Liver (tissue), 8 donors: ENCODE measurements at regions not wholly inside any gene's neighbourhood (a gene's known extent, or its start where the extent isn't known, plus 50 kb on each side); places are given as distances from the start of the nearest gene placed in this dataset.

ENCODE experiments used
- DNase-seq: peaks from one replicate; pipeline ENCODE4 v3.0.0-alpha.2; 2017; ENCODE audit warnings: low spot score
- H3K27ac ChIP-seq, 2 donors: one replicate each; pipeline ENCODE4 v1.7.0; 2013; ENCODE audit warnings: inconsistent platforms in 2 of 2, low read length in 2 of 2, control low read depth in 1 of 2, low read depth in 1 of 2, mild to moderate bottlenecking in 1 of 2
- H3K27me3 ChIP-seq, 4 donors: one replicate each; pipeline versions ENCODE4 v1.6.1 to v1.7.0; 2013; ENCODE audit warnings: low read length in 3 of 4, inconsistent platforms in 1 of 4, mild to moderate bottlenecking in 1 of 4, moderate library complexity in 1 of 4; ENCODE audit not compliant: control insufficient read depth in 4 of 4, insufficient read depth in 4 of 4
- H3K36me3 ChIP-seq, 4 donors: one replicate each; pipeline versions ENCODE4 v1.6.1 to v1.7.0; 2013; ENCODE audit warnings: low read length in 3 of 4, mild to moderate bottlenecking in 3 of 4, low read depth in 1 of 4, moderate library complexity in 1 of 4; ENCODE audit not compliant: control insufficient read depth in 4 of 4, insufficient read depth in 3 of 4
- H3K4me1 ChIP-seq, 4 donors: one replicate each; pipeline versions ENCODE4 v1.6.1 to v1.7.0; 2013; ENCODE audit warnings: low read length in 3 of 4, mild to moderate bottlenecking in 3 of 4, moderate library complexity in 1 of 4; ENCODE audit not compliant: control insufficient read depth in 4 of 4, insufficient read depth in 4 of 4
- H3K4me3 ChIP-seq, 3 donors: one replicate each; pipeline versions ENCODE4 v1.6.1 to v1.7.0; 2013; ENCODE audit warnings: low read length in 3 of 3, control low read depth in 1 of 3, low read depth in 1 of 3, mild to moderate bottlenecking in 1 of 3
- H3K9ac ChIP-seq, 2 donors: one replicate each; pipeline ENCODE4 v1.7.0; 2013; ENCODE audit warnings: low read length in 2 of 2, mild to moderate bottlenecking in 2 of 2, moderate library complexity in 2 of 2, control low read depth in 1 of 2, low read depth in 1 of 2
- H3K9me3 ChIP-seq, 4 donors: one replicate each; pipeline versions ENCODE4 v1.6.1 to v1.7.0; 2013; ENCODE audit warnings: low read length in 3 of 4; ENCODE audit not compliant: control insufficient read depth in 4 of 4
- CTCF ChIP-seq: fragments of 150-350 bp; IDR thresholded peaks from 2 replicates; pipeline ENCODE4 v1.5.1; 2017; ENCODE audit warnings: improper control_type of control experiment, low read depth, low read length; ENCODE audit not compliant: missing input control
- EGR1 ChIP-seq, 2 donors: IDR thresholded peaks; 2 replicates each; pipeline ENCODE4 v1.6.1; 2016 to 2018; ENCODE audit warnings: antibody characterized with exemption in 2 of 2, low read depth in 2 of 2
- FOXA1 ChIP-seq: IDR thresholded peaks from 2 replicates; pipeline ENCODE4 v1.6.1; 2016; ENCODE audit warnings: antibody characterized with exemption
- FOXA2 ChIP-seq: IDR thresholded peaks from 2 replicates; pipeline ENCODE4 v1.6.1; 2016; ENCODE audit warnings: antibody characterized with exemption
- GABPA ChIP-seq, 2 donors: IDR thresholded peaks in 1 of 2; conservative IDR thresholded peaks in 1 of 2; 2 replicates each; pipeline ENCODE4 v1.6.1; 2016; ENCODE audit warnings: antibody characterized with exemption in 2 of 2, mild to moderate bottlenecking in 1 of 2, moderate library complexity in 1 of 2
- HNF4A ChIP-seq, 2 donors: conservative IDR thresholded peaks; 2 replicates each; pipeline ENCODE4 v1.6.1; 2016; ENCODE audit warnings: antibody characterized with exemption in 2 of 2, mild to moderate bottlenecking in 2 of 2
- HNF4G ChIP-seq: IDR thresholded peaks from 2 replicates; pipeline ENCODE4 v1.6.1; 2016; ENCODE audit warnings: antibody characterized with exemption
- JUND ChIP-seq, 2 donors: IDR thresholded peaks; 2 replicates each; pipeline ENCODE4 v1.6.1; 2016; ENCODE audit warnings: antibody characterized with exemption in 2 of 2
- NR2F2 ChIP-seq: IDR thresholded peaks from 2 replicates; pipeline ENCODE4 v1.6.1; 2016; ENCODE audit warnings: antibody characterized with exemption
- RAD21 ChIP-seq, 2 donors: IDR thresholded peaks; 2 replicates each; pipeline ENCODE4 v1.6.1; 2016; ENCODE audit warnings: antibody characterized with exemption in 2 of 2, mild to moderate bottlenecking in 2 of 2
- REST ChIP-seq: IDR thresholded peaks from 2 replicates; pipeline ENCODE4 v1.6.1; 2016; ENCODE audit warnings: antibody characterized with exemption, mild to moderate bottlenecking
- RXRA ChIP-seq, 2 donors: IDR thresholded peaks; 2 replicates each; pipeline ENCODE4 v1.6.1; 2017 to 2018; ENCODE audit warnings: antibody characterized with exemption in 2 of 2, mild to moderate bottlenecking in 1 of 2
- SP1 ChIP-seq: IDR thresholded peaks from 2 replicates; pipeline ENCODE4 v1.6.1; 2018; ENCODE audit warnings: antibody characterized with exemption, mild to moderate bottlenecking
- WGBS: extraction: QIAGEN DNeasy Blood & Tissue Kit; methylation state at CpG from one replicate; pipeline ENCODE4 v1.1.7; 2013; 5-methylcytosine and 5-hydroxymethylcytosine counted together
- TF ChIP-seq, protein P1 (sequence below): IDR thresholded peaks from 2 replicates; pipeline ENCODE4 v1.6.1; 2016; ENCODE audit warnings: antibody characterized with exemption
- TF ChIP-seq, protein P2 (sequence below): IDR thresholded peaks from 2 replicates; pipeline ENCODE4 v1.6.1; 2016; ENCODE audit warnings: antibody characterized with exemption
- TF ChIP-seq, protein P3 (sequence below): IDR thresholded peaks from 2 replicates; pipeline ENCODE4 v1.6.1; 2016; ENCODE audit warnings: antibody characterized with exemption
- donor health status: healthy.
- donor health status: healthy.
- donor health status: healthy.
- donor health status: healthy.
- donor health status: healthy.

DNA sequence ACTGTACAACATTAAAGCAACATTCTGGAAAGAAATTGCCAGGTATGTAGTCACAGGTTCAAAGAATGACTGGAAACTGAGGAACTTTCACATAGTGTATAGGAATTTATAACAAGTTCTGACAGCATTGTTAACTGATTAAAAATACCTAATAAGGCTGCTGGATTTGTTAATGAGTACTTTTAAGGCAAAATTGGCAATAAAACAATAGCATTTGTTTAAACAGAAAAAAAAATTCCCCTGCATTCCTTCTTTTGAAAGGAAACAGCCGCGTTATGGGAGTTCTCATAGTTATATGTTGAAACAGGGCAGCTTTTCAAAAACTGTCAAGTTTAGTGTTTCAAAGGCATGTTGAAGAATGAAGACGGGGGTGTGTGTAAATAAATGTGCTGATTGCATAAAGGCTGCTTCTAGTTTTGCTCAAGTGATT, 282.5 kb upstream of the FAT1 start (continued):
- TF ChIP-seq REST, result no peak

GRCh38 chr4:187010052-187010451, 286.4 kb upstream of the FAT1 start:
- Histone ChIP-seq H3K4me1 (no peaks in the 10 kb centered on the region), H3K9ac (no peak overlapping the region), H3K4me3 (no peak overlapping the region), H3K9me3 (no peaks in the 10 kb centered on the region), H3K36me3 (no peaks in the 10 kb centered on the region), H3K27ac (no peak overlapping the region), H3K27me3 (peaks cover 0 to 3% (median 0%) of the 10 kb centered on the region in 4 donors)
- DNase-seq, result no peak
- 84% methylated on average over 3 of the region's 3 CpGs for WGBS
- TF ChIP-seq NR2F2 (no peak), HNF4A (conservative IDR thresholded peaks at IDR 0.05) (no peak), EGR1 (IDR thresholded peaks at IDR 0.05; ENCODE audit: low read depth in 2 of 2) (no peak), FOXA2 (no peak), RXRA (IDR thresholded peaks at IDR 0.05) (no peak), GABPA (IDR thresholded peaks at IDR 0.05 in 1 of 2, conservative IDR thresholded peaks at IDR 0.05 in 1 of 2) (no peak), CTCF (no peak), JUND (IDR thresholded peaks at IDR 0.05) (no peak), SP1 (no peak), FOXA1 (no peak), REST (no peak), RAD21 (IDR thresholded peaks at IDR 0.05) (no peak), HNF4G (no peak)
- TF ChIP-seq, protein P1, sequence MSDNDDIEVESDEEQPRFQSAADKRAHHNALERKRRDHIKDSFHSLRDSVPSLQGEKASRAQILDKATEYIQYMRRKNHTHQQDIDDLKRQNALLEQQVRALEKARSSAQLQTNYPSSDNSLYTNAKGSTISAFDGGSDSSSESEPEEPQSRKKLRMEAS, result no peak
- TF ChIP-seq, protein P2, sequence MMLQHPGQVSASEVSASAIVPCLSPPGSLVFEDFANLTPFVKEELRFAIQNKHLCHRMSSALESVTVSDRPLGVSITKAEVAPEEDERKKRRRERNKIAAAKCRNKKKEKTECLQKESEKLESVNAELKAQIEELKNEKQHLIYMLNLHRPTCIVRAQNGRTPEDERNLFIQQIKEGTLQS, result no peak
- TF ChIP-seq, protein P3, sequence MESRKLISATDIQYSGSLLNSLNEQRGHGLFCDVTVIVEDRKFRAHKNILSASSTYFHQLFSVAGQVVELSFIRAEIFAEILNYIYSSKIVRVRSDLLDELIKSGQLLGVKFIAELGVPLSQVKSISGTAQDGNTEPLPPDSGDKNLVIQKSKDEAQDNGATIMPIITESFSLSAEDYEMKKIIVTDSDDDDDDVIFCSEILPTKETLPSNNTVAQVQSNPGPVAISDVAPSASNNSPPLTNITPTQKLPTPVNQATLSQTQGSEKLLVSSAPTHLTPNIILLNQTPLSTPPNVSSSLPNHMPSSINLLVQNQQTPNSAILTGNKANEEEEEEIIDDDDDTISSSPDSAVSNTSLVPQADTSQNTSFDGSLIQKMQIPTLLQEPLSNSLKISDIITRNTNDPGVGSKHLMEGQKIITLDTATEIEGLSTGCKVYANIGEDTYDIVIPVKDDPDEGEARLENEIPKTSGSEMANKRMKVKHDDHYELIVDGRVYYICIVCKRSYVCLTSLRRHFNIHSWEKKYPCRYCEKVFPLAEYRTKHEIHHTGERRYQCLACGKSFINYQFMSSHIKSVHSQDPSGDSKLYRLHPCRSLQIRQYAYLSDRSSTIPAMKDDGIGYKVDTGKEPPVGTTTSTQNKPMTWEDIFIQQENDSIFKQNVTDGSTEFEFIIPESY, result no peak
